Brain microvascular endothelial cell (primary cell): ENCODE measurements at regions not wholly inside any gene's neighbourhood (a gene's known extent, or its start where the extent isn't known, plus 50 kb on each side); places are given as distances from the start of the nearest gene placed in this dataset.

Experiments
- DNase-seq: peaks from one replicate; pipeline ENCODE4 v3.0.0-alpha.2; 2020
- H3K27ac ChIP-seq: fragments of 250-450 bp; sonication (Bioruptor Pico); 2 replicates; pipeline ENCODE4 v1.5.1; 2020; ENCODE audit warnings: mild to moderate bottlenecking, moderate library complexity
- H3K27me3 ChIP-seq: fragments of 250-450 bp; sonication (Bioruptor Pico); replicated peaks from 2 replicates; pipeline ENCODE4 v1.5.1; 2020; ENCODE audit warnings: mild to moderate bottlenecking
- H3K36me3 ChIP-seq: fragments of 250-450 bp; sonication (Bioruptor Pico); replicated peaks from 2 replicates; pipeline ENCODE4 v1.5.1; 2020; ENCODE audit warnings: mild to moderate bottlenecking
- H3K4me3 ChIP-seq: 2 replicates; pipeline ENCODE4 v1.5.1; 2011; ENCODE audit warnings: low read depth, mild to moderate bottlenecking, control low read depth, low read length, moderate library complexity
- CTCF ChIP-seq: IDR thresholded peaks from 2 replicates; pipeline ENCODE4 v1.5.1; 2011; ENCODE audit warnings: low read depth, mild to moderate bottlenecking, moderate library complexity, low read length, control low read depth, inconsistent platforms; ENCODE audit errors: missing control alignments
- in situ Hi-C: cut with HindIII; loops from 2 replicates; pipeline ENCODE4 v1.10.0; 2017; ENCODE audit warnings: low sequenced_read_pairs, low pct_ligation_motif_present

DNA sequence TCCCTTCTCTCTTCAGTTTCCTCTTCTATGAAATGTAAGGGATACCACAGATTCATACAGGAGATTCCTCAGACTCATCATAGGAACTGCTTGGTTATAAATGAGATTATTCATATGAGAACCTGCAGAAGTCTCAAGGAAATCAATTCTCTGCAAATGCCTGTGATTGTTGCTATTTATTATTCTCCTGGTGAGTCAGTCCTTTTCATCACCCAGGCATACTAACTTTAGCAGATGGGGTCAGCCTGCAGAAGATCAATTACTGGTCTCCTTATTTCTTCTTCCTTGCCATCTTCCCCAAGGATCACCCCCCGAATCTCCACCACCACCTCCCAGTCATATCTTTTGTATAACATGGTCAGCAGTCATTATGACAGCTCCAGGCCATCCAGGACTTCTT is 53.8 kb upstream of the DCP1A start:
- Histone ChIP-seq H3K27me3 (no peaks in the 10 kb centered on the region), H3K4me3 (no peak overlapping the region), H3K36me3 (no peaks in the 10 kb centered on the region), H3K27ac (no peak overlapping the region)
- no peak for DNase-seq
- in situ Hi-C loops = no loop called here
- no peak for TF ChIP-seq CTCF

- DNase-seq = no peak
Observed at GRCh38 chr3:53402326-53402725, 55.0 kb upstream of the DCP1A start.

GRCh38 chr3:53411371-53411770 is 64.0 kb upstream of the DCP1A start:
- H3K27ac ChIP-seq = no peak overlapping the region
- H3K36me3 ChIP-seq = no peaks in the 10 kb centered on the region
- no peak for TF ChIP-seq CTCF
- no peak for DNase-seq
- no peaks in the 10 kb centered on the region for H3K27me3 ChIP-seq
- in situ Hi-C loops = no loop called here
- no peak overlapping the region for H3K4me3 ChIP-seq

More at GRCh38 chr3:53402326-53402725, 55.0 kb upstream of the DCP1A start:
- Histone ChIP-seq H3K27me3 (no peaks in the 10 kb centered on the region), H3K36me3 (no peaks in the 10 kb centered on the region), H3K4me3 (no peak overlapping the region), H3K27ac (no peak overlapping the region)
- in situ Hi-C loops = no loop called here
- TF ChIP-seq CTCF = no peak

- no peak for DNase-seq
- Histone ChIP-seq H3K4me3 (no peak overlapping the region), H3K27ac (no peak overlapping the region), H3K36me3 (no peaks in the 10 kb centered on the region), H3K27me3 (no peaks in the 10 kb centered on the region)
- no peak for TF ChIP-seq CTCF
- in situ Hi-C loops = no loop called here
Observed at GRCh38 chr3:53412953-53413352, 65.6 kb upstream of the DCP1A start.

GRCh38 chr3:53416530-53416929 is 69.2 kb upstream of the DCP1A start:
- Histone ChIP-seq H3K36me3 (no peaks in the 10 kb centered on the region), H3K27ac (no peak overlapping the region), H3K27me3 (no peaks in the 10 kb centered on the region), H3K4me3 (no peak overlapping the region)
- in situ Hi-C loops = no loop called here
- no peak for DNase-seq
- no peak for TF ChIP-seq CTCF

DNA sequence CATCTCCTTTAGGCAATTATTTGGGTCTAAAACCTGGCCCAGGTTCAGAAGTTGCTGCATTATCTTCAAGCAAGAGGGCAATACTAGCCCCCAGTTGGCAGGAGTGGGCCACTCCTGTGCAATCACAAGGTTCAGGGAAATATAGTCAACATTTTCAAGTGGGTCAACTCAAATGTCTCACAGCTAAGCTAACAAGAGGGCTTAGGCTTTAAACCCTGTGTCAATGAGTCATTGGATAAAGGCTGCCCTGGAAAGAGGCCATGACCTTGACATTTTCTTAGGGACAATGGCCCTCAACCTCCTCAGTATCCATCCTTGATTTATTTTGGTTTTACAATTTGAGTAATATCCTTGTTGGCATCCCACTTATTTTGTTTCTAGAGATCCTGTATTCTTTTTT is 73.5 kb upstream of the DCP1A start:
- no peak overlapping the region for H3K27ac ChIP-seq
- H3K36me3 ChIP-seq = no peaks in the 10 kb centered on the region
- in situ Hi-C loops = no loop called here
- no peak overlapping the region for H3K4me3 ChIP-seq
- H3K27me3 ChIP-seq = no peaks in the 10 kb centered on the region
- DNase-seq = no peak
- TF ChIP-seq CTCF = no peak
